GM10266 (cell line): ENCODE measurements at regions not wholly inside any gene's neighbourhood (a gene's known extent, or its start where the extent isn't known, plus 50 kb on each side); places are given as distances from the start of the nearest gene placed in this dataset.

Source experiments
- DNase-seq: peaks from one replicate; pipeline ENCODE4 v3.0.0; 2012; ENCODE audit errors: extremely low spot score
- TF ChIP-seq, protein P1 (sequence below): IDR thresholded peaks from 2 replicates; pipeline ENCODE4 v1.5.1; 2012; ENCODE audit warnings: mild to moderate bottlenecking, low read depth; ENCODE audit not compliant: control insufficient read depth, insufficient read depth; ENCODE audit errors: missing control alignments

DNA sequence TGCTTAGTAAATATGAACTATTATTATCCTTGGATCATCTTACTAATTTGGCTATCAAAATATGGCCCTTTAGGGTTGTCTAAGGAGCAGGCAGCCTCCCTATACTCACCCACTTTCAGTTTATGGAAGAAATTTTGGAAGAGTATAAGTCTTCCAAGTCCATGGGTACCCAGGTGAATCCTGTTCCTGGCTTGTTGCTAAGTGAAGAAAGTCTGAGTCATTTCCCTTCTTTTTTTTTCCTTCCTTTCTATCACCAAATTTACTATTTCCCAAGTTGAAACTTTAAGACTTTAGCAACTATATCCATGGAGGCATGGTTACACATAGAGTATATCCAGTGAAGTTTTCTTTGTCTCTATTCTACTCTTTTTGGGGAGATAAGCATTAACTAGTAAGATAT lies 184.0 kb upstream of the ACTBL2 start:
- TF ChIP-seq, protein P1, sequence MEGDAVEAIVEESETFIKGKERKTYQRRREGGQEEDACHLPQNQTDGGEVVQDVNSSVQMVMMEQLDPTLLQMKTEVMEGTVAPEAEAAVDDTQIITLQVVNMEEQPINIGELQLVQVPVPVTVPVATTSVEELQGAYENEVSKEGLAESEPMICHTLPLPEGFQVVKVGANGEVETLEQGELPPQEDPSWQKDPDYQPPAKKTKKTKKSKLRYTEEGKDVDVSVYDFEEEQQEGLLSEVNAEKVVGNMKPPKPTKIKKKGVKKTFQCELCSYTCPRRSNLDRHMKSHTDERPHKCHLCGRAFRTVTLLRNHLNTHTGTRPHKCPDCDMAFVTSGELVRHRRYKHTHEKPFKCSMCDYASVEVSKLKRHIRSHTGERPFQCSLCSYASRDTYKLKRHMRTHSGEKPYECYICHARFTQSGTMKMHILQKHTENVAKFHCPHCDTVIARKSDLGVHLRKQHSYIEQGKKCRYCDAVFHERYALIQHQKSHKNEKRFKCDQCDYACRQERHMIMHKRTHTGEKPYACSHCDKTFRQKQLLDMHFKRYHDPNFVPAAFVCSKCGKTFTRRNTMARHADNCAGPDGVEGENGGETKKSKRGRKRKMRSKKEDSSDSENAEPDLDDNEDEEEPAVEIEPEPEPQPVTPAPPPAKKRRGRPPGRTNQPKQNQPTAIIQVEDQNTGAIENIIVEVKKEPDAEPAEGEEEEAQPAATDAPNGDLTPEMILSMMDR, result no peak
- DNase-seq, result no peak

DNA sequence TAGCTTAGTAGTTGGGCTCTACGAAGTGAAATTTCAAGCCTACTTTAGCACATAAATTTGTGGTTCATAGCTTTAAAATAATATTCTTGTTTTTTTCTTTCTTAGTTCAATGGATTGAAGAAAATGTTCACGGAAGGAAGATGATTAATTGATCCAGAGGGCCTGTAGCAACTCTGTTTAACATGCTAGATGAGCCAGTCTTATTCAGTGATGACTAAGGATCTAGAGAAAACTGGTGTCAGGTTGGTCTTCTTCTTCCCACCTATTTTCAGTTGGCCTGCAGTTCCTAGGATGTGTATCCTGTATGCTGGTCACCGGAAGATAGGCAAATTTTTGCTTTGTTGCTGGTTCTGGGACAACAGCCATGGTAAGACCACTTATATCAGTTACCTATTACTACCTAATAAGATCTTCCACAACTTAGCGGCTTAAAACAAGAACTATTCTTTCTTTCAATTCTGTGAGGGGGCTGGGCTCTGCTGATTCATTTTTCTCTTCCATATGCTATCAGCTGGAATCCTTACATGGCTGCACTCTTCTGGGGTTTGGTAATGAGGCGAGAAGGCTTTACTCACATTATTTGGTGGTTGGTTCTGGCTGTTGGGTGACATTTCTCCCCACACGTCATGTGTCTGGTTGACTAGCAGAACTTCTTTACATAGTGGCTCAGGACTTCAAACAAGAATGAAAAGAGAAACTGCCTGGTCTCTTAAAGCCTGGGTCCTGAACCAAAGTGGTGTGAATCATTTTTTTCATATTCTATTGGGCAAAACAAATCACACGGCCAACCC lies 182.7 kb upstream of the ACTBL2 start:
- TF ChIP-seq, protein P1, result no peak
- DNase-seq, result no peak

DNA sequence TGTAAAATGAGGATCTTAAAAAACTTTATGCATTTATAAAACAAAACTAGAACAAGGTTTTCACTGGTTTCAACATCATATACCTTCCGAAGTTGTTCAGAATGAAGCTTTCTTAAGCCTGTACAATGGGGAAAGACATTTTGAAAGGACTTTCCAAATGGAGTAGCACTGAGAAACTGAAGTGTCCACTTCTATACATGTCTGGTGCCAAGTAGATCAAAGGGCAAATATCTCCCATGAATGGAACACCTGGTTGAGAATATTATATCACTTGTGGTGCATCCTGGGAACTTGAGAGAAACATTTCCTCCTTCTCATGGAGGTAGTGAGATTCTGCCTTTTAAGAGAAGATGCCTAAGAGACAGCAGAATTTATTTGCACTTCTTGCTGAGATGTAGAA lies 182.1 kb upstream of the ACTBL2 start:
- no peak for DNase-seq
- TF ChIP-seq, protein P1, result no peak

DNA sequence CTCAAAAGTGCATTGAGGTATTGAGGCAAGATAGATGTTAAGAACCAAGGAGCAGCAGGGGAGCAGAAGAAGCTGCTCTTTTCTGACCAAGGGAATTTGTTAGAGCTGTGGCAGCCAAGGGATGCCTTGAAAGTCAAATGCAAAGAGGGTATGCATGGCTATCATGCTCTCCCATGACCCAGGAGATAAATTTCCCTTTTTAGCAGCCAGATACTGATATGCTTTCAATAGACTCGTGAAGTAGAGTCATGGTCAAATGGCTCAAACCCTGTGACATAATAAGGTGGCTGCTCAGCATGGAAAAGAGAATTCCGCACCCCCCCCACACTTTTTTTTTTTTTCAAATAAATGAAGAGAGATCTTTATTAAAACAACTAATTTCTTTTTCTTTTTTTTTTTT lies 180.9 kb upstream of the ACTBL2 start:
- no peak for DNase-seq
- TF ChIP-seq, protein P1, result no peak

DNA sequence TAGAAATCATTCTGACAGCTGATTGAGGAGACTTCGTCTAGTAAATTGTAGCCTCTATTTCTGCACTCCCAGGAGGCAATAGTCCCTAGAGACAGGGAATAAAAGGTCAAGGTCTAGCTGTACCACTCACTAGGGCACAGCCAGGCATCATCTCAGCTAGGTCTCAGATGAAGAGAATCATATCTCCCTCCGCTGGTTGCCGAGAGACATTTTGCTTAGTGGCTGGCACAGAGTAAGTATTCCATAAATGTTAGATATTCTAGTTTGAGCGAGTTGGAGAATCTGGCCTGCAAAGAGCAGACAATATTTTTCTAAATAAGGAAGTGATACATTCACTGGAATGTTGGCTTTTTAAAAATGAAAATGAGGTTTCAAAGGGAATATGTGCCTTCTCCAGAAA lies 180.4 kb upstream of the ACTBL2 start:
- TF ChIP-seq, protein P1, result no peak
- no peak for DNase-seq

DNA sequence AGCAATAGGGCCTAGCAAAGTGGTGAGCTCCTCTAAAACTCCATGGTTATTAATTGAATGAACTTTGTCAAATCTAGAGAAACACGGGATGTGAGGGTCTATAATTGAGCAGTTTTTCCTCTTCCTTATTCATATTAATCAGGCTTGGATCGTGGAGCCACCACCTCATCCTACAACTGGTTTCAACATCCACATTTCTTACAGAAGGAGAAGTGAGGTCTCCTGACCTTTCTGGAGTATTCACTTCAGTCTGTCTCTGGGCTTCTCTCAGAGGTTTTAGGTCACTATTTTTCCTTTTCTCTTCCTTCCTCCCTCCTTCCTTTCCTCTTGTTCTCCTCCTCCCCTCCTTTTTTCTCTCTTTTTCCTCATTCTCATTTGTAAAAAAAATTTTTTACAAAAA lies 177.3 kb upstream of the ACTBL2 start:
- no peak for DNase-seq
- TF ChIP-seq, protein P1, result no peak

DNA sequence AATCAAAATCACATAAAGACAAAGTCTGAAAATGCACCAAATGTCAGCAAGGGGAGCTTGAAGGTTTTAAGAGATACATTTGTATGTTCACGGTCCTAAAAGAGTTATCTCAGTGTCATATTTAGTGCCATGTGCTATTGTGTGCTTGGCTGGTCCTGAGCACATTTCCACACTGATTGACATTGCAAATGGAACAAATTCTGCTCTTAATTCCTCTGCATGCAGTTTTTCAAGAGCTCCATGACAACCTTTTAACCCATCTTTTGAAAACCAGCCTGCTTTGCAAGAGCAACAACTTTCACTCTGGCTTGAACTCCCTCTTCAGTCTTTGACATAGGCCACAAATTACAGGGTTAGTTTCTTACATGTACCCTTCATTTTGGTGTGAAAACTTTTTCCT lies 175.4 kb upstream of the ACTBL2 start:
- TF ChIP-seq, protein P1, result no peak
- no peak for DNase-seq
